ENCODE measurements at regions not wholly inside any gene's neighbourhood (a gene's known extent, or its start where the extent isn't known, plus 50 kb on each side); places are given as distances from the start of the nearest gene placed in this dataset.

- TF ChIP-seq, protein P1, sequence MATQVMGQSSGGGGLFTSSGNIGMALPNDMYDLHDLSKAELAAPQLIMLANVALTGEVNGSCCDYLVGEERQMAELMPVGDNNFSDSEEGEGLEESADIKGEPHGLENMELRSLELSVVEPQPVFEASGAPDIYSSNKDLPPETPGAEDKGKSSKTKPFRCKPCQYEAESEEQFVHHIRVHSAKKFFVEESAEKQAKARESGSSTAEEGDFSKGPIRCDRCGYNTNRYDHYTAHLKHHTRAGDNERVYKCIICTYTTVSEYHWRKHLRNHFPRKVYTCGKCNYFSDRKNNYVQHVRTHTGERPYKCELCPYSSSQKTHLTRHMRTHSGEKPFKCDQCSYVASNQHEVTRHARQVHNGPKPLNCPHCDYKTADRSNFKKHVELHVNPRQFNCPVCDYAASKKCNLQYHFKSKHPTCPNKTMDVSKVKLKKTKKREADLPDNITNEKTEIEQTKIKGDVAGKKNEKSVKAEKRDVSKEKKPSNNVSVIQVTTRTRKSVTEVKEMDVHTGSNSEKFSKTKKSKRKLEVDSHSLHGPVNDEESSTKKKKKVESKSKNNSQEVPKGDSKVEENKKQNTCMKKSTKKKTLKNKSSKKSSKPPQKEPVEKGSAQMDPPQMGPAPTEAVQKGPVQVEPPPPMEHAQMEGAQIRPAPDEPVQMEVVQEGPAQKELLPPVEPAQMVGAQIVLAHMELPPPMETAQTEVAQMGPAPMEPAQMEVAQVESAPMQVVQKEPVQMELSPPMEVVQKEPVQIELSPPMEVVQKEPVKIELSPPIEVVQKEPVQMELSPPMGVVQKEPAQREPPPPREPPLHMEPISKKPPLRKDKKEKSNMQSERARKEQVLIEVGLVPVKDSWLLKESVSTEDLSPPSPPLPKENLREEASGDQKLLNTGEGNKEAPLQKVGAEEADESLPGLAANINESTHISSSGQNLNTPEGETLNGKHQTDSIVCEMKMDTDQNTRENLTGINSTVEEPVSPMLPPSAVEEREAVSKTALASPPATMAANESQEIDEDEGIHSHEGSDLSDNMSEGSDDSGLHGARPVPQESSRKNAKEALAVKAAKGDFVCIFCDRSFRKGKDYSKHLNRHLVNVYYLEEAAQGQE (IDR thresholded peaks at IDR 0.05; ENCODE audit: insufficient read depth in 1 of 2, low read depth in 2 of 2, low read length in 2 of 2): no peak
- TF ChIP-seq TAF1 (IDR thresholded peaks at IDR 0.05; ENCODE audit: borderline replicate concordance, insufficient read depth, low read length): no peak
- TF ChIP-seq SIN3A (IDR thresholded peaks at IDR 0.05; ENCODE audit: borderline replicate concordance, insufficient read depth, low read length): no peak
- no peak for TF ChIP-seq FOXP2 (optimal IDR thresholded peaks at IDR 0.05; ENCODE audit: borderline replicate concordance, extremely low read depth, extremely low read length, insufficient read depth)
- no peak for TF ChIP-seq POLR2AphosphoS5 (IDR thresholded peaks at IDR 0.05; ENCODE audit: low read depth, low read length)
Measured at GRCh38 chr7:155395176-155395797, 62.6 kb upstream of the EN2 start.

DNA sequence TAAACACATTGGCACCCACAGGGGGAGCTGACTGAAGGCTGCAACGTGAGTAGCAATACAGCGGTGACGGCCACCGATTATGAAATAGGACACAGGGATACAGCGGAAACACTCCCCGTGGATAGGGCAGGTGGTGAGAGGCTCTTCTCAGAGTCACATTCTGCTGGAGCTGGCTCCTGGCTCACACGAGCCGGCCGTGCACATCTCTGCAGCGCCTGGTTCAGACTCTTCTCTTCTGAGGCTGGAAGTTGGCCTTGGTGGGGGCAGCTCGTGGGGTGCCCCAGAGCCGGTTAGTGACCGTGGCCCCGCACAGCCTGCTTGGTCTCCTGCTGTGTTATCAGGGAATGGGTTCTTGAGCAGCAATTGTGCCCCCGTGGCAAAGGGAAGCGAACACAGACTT is 61.3 kb upstream of the EN2 start:
- TF ChIP-seq SIN3A (IDR thresholded peaks at IDR 0.05; ENCODE audit: borderline replicate concordance, insufficient read depth, low read length) (no peak), FOXP2 (optimal IDR thresholded peaks at IDR 0.05; ENCODE audit: borderline replicate concordance, extremely low read depth, extremely low read length, insufficient read depth) (no peak), POLR2AphosphoS5 (IDR thresholded peaks at IDR 0.05; ENCODE audit: low read depth, low read length) (no peak), TAF1 (IDR thresholded peaks at IDR 0.05; ENCODE audit: borderline replicate concordance, insufficient read depth, low read length) (no peak)
- TF ChIP-seq, protein P1 (IDR thresholded peaks at IDR 0.05; ENCODE audit: insufficient read depth in 1 of 2, low read depth in 2 of 2, low read length in 2 of 2): no peak

DNA sequence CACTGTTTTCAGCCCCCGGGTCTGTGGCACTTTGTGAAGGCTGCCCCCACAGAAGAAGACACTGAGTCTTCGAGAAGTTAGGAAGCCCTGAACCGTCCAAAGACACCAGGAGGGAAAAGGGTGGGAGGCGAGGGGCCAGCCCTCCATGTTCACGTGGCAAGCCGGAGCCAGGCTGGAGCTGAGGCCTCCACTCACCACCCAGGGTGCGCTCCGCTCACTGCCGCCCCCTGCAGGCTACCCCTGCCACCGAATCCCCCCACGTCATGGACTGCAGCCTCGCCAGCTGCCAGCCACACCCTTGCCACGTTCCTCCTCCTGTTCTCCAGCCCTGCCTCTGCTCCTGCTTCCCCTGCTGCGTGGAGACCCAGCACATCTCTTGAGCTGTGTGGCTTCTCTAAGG is 59.0 kb upstream of the EN2 start:
- TF ChIP-seq POLR2AphosphoS5 (IDR thresholded peaks at IDR 0.05; ENCODE audit: low read depth, low read length) (no peak), SIN3A (IDR thresholded peaks at IDR 0.05; ENCODE audit: borderline replicate concordance, insufficient read depth, low read length) (no peak), TAF1 (IDR thresholded peaks at IDR 0.05; ENCODE audit: borderline replicate concordance, insufficient read depth, low read length) (no peak), FOXP2 (optimal IDR thresholded peaks at IDR 0.05; ENCODE audit: borderline replicate concordance, extremely low read depth, extremely low read length, insufficient read depth) (no peak)
- TF ChIP-seq, protein P1 (IDR thresholded peaks at IDR 0.05; ENCODE audit: insufficient read depth in 1 of 2, low read depth in 2 of 2, low read length in 2 of 2): no peak

DNA sequence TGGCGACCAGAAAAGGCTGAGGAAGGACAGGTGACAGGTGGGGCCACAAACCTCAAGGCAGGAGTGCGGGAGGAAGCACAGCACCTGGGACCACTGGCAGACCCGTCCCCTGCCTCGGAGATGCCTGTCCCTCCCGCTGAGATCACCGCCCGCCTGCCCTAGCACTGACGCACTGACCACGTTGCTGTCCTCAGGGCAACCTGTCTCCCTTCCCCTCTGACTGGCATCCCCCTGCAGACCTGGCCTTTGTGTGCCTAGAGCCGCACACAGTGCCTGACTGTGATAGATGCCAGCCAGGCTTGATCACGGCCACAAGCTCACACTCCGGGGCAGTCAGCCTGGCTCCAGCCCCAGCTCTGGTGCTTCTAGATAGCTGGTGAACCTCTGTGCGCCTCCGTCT is 58.4 kb upstream of the EN2 start:
- TF ChIP-seq TAF1 (IDR thresholded peaks at IDR 0.05; ENCODE audit: borderline replicate concordance, insufficient read depth, low read length) (no peak), POLR2AphosphoS5 (IDR thresholded peaks at IDR 0.05; ENCODE audit: low read depth, low read length) (no peak)
- TF ChIP-seq, protein P1 (IDR thresholded peaks at IDR 0.05; ENCODE audit: insufficient read depth in 1 of 2, low read depth in 2 of 2, low read length in 2 of 2): no peak

DNA sequence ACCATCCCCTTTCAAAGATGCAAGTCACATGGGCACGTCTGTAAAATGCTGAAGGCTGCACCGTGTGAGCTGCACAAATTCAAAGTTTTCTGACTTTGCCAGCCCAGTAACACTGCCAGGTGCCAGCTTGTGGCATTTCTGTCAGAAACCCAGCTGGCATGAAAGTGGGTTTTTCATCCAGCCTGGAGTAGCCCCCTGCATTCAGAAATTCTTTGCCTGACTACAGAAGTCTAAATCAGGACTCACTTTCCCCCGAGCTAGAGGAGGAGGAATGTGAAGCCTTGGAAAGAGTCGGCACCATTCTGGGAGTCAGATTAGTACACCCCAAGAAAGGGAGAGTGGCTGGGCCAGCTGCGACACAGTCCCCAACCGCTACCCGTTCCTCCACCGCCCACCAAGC is 56.7 kb upstream of the EN2 start:
- TF ChIP-seq, protein P1 (IDR thresholded peaks at IDR 0.05; ENCODE audit: insufficient read depth in 1 of 2, low read depth in 2 of 2, low read length in 2 of 2): no peak
- no peak for TF ChIP-seq TAF1 (IDR thresholded peaks at IDR 0.05; ENCODE audit: borderline replicate concordance, insufficient read depth, low read length)
- TF ChIP-seq POLR2AphosphoS5 (IDR thresholded peaks at IDR 0.05; ENCODE audit: low read depth, low read length): no peak
- TF ChIP-seq FOXP2 (optimal IDR thresholded peaks at IDR 0.05; ENCODE audit: borderline replicate concordance, extremely low read depth, extremely low read length, insufficient read depth): no peak
- TF ChIP-seq SIN3A (IDR thresholded peaks at IDR 0.05; ENCODE audit: borderline replicate concordance, insufficient read depth, low read length): no peak
